GM12878 (cell line): ENCODE measurements at regions not wholly inside any gene's neighbourhood (a gene's known extent, or its start where the extent isn't known, plus 50 kb on each side); places are given as distances from the start of the nearest gene placed in this dataset.

ENCODE experiments used
- BRCA1 ChIP-seq: IDR thresholded peaks from 2 replicates; pipeline ENCODE4 v1.6.1; 2011; ENCODE audit warnings: low read depth, low read length, improper control_type of control experiment
- EGR1 ChIP-seq, 2 experiments: IDR thresholded peaks; 1 replicate in 1 of 2; 2 replicates in 1 of 2; pipeline ENCODE4 v1.6.1; 2011 to 2012; ENCODE audit warnings: low read depth in 2 of 2, low read length in 2 of 2, borderline replicate concordance in 1 of 2, mild to moderate bottlenecking in 1 of 2, moderate library complexity in 1 of 2
- EZH2 ChIP-seq: IDR thresholded peaks from 2 replicates; pipeline ENCODE4 v1.6.1; 2012; ENCODE audit warnings: low read depth, mild to moderate bottlenecking, control low read depth, inconsistent platforms, low read length, borderline replicate concordance; ENCODE audit not compliant: control insufficient read depth
- FOXM1 ChIP-seq: IDR thresholded peaks from 2 replicates; pipeline ENCODE4 v1.6.1; 2012; ENCODE audit warnings: low read depth, mild to moderate bottlenecking, inconsistent platforms, low read length, moderate library complexity
- HDAC2 ChIP-seq: fragments of 200-600 bp; sonication (generic); IDR thresholded peaks from 2 replicates; pipeline ENCODE4 v1.6.1; 2017
- POLR2AphosphoS5 ChIP-seq: IDR thresholded peaks from 2 replicates; pipeline ENCODE4 v1.6.1; 2011; ENCODE audit warnings: mild to moderate bottlenecking, low read length, inconsistent platforms
- SUZ12 ChIP-seq: fragments of 200-600 bp; sonication (generic); IDR thresholded peaks from one replicate; pipeline ENCODE4 v1.6.1; 2018; ENCODE audit warnings: antibody characterized with exemption, mild to moderate bottlenecking; ENCODE audit not compliant: unreplicated experiment

DNA sequence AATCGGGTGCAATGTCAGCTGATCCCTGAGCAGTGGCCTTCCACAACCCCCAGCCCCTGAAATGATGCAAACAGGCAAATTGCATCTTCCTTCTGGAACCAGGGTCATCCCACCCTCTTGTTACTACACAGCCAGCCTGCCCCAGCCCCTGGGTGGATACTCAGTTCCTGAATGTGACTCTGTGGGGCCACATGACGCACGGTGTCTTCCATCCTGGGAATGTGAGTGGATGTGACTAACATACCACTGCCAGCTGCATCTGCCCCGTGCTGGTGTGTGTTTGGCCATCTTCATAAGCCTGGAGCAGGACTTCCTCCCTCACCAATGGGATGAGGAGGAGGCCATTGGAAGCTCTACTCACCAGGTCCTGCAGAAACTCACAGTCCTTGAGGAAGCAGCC is 257.9 kb upstream of the ADAMTS16 start:
- TF ChIP-seq FOXM1 (no peak), BRCA1 (no peak), EZH2 (no peak), EGR1 (IDR thresholded peaks at IDR 0.05; ENCODE audit: borderline replicate concordance in 1 of 2, low read depth in 2 of 2, low read length in 2 of 2) (no peak), SUZ12 (no peak), HDAC2 (no peak), POLR2AphosphoS5 (no peak)
